ENCODE measurements at regions not wholly inside any gene's neighbourhood (a gene's known extent, or its start where the extent isn't known, plus 50 kb on each side); places are given as distances from the start of the nearest gene placed in this dataset.

DNA sequence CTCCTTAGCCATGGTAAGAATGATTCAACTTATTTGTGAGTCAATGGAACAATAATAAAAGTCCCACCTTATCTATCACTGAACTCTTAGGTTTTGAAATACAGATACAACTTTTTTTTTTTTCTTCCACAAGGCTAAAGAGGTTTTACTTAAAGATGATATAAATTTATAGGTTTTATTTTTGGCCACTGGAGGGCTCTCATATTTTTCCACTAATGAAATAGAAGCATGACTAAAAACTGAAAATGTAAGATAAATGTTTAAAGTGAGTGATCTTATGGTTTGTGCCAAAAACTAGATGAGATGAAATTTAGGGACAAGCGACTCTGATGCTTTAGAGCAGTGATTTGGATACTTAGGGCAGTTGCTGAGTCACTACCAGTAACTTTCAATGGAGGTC lies 499.0 kb downstream of the NUF2 start:
- Histone ChIP-seq H3K9me3 (ENCODE audit: control insufficient read depth, insufficient read depth, low read length) (no peaks in the 10 kb centered on the region), H3K79me1 (ENCODE audit: low read depth in 1 of 2, low read length in 2 of 2) (no peaks in the 10 kb centered on the region), H2AK5ac (ENCODE audit: low read depth, low read length) (no peak overlapping the region), H3K4me2 (ENCODE audit: low read depth, low read length) (no peak overlapping the region), H2BK15ac (ENCODE audit: low read depth, low read length) (no peak overlapping the region), H3K9me1 (ENCODE audit: insufficient read depth, low read length) (no peaks in the 10 kb centered on the region), H4K5ac (ENCODE audit: low read depth, low read length) (no peak overlapping the region), H2AFZ (replicated peaks; ENCODE audit: low read length, poor library complexity) (no peak overlapping the region), H3K27me3 (ENCODE audit: control insufficient read depth, insufficient read depth, low read length) (no peaks in the 10 kb centered on the region), H3K36me3 (ENCODE audit: control insufficient read depth, insufficient read depth, low read length) (no peaks in the 10 kb centered on the region), H3K23ac (ENCODE audit: low read depth, low read length) (no peak overlapping the region), H2BK120ac (ENCODE audit: low read depth, low read length) (no peak overlapping the region), H4K91ac (ENCODE audit: insufficient read depth, low read depth, low read length) (no peak overlapping the region), H3K4me1 (ENCODE audit: control insufficient read depth, insufficient read depth, low read length) (no peaks in the 10 kb centered on the region), H3K14ac (replicated peaks; ENCODE audit: low read depth, low read length) (no peak overlapping the region), H3K4ac (ENCODE audit: low read depth, low read length) (no peak overlapping the region), H4K20me1 (ENCODE audit: insufficient read depth, low read length) (no peaks in the 10 kb centered on the region), H2BK20ac (ENCODE audit: low read depth, low read length) (no peak overlapping the region), H3K18ac (ENCODE audit: low read depth, low read length) (no peak overlapping the region), H3K9ac (ENCODE audit: low read depth, low read length) (no peak overlapping the region), H4K8ac (ENCODE audit: low read depth in 2 of 2, low read length in 2 of 2) (no peak overlapping the region), H3K4me3 (ENCODE audit: insufficient read depth, low read depth, low read length) (no peak overlapping the region), H3K56ac (ENCODE audit: extremely low read depth, insufficient read depth, low read length) (no peak overlapping the region), H2AK9ac (replicated peaks; ENCODE audit: low read depth, low read length, poor library complexity) (no peak overlapping the region), H3K27ac (ENCODE audit: insufficient read depth, low read length) (no peak overlapping the region), H2BK5ac (ENCODE audit: low read depth, low read length, poor library complexity, severe bottlenecking) (no peak overlapping the region)
- WGBS, 2 experiments (ENCODE audit: extremely low coverage in 2 of 2, insufficient read length in 1 of 2) = no CpG with 5 or more reads among the region's 1 CpG
- intact Hi-C loops (cut with micrococcal nuclease) (loop anchor here (5.0 to 10.0 kb wide), 3 partner anchors 807 to 1254 kb away; no protein-coding TSS in a partner anchor), in situ Hi-C loops (cut with MboI; ENCODE audit: low sequenced_read_pairs) (no loop called here), dilution Hi-C loops (cut with HindIII; ENCODE audit: low sequenced_read_pairs, unreplicated experiment) (no loop called here)
- BruUV-seq (replicated peaks) = no TSS peak
- CTCF ChIA-PET = interaction anchor here (0.7 kb wide), 1 partner anchor 1252 kb away, joined by 3 read pairs; no protein-coding TSS in a partner anchor
- TF ChIP-seq SMC3 (IDR thresholded peaks at IDR 0.05; ENCODE audit: low read depth, low read length) (0 out of 2 replicates have a peak, but pooled peaks have one; percentile 9), POLR2A (IDR thresholded peaks at IDR 0.05; ENCODE audit: low read depth, low read length) (no peak)
- DNase-seq = no peak
- POLR2A ChIA-PET (ENCODE audit: unreplicated experiment) = no interaction called here
- no peak for ATAC-seq (ENCODE audit: low read depth)

Measured in IMR-90 (cell line).